ENCODE measurements at regions not wholly inside any gene's neighbourhood (a gene's known extent, or its start where the extent isn't known, plus 50 kb on each side); places are given as distances from the start of the nearest gene placed in this dataset.

DNA sequence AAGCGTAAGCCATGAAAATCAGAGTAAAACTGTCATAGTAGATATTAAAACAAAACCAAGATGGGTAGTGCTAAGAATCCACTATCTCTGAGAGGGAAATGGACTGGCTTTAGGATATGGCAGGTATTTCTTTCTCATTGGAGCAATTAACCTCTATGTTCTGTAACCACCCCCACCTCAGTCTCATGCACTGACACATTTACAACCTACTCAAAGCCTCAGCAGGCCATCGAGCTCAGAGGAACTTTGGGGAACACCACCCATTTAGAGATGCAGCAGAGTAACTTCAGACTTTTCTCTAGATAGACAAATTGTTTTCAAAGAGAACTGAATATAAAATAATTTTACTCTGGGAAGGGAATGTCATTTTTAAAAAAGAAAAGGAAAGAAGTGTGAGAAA is 615.8 kb upstream of the ZFHX3 start:
- DNase-seq: no peak

DNA sequence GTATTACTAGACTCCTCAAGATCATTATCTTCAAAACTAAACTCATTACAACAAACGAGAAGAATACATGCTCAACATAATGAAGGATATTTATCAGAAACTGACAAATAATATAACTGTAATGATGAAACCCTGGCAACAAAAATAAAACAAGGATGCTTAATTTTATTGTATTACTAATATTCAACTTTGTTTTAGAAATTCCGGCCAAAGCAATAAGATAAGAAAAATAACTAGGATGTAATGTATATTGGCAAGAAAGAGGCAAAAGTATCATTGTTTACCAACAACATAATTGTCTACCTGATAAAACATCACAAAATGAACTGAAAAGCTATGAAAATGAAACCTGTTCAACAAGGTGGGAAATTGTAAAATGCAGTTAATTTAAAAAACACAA is 588.3 kb upstream of the ZFHX3 start:
- DNase-seq: no peak

DNA sequence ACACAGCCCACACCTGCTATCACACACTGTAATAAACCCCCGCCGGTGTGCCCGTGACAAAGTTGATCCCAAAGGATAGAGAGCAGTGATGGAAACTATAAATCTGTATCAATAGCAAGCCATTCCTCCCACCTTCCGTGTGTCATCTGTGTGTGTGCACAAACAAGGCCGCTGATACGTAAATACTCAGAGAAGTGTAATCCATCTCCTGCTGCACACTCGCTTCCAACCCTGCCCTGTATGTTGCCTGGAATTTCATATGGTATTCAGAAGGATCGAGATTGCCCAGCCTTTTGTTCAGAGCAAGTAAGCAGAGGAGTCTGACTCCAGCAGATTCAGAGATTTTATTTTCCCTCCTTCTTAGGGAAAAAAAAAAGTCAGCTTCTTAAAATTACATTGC is 581.1 kb upstream of the ZFHX3 start:
- DNase-seq: no peak

DNA sequence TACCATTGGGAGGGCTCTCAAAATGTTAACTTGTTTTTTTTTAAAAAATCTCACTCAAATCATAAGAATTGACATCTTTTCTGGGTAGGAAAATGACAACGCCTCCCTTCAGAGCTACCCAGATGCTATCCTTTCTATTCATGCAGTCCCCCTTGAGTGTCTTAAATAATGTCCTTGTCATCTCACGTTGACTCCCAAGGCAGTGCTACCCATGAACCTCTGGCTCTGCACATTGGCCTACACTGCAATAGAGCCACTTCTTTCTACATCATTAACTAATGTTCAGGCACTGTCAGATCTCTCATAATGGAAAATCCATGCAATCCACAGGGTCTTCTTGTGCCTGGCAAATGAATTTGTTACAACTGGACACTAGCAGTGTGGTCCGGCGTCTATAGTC is 569.8 kb upstream of the ZFHX3 start:
- no peak for DNase-seq

DNA sequence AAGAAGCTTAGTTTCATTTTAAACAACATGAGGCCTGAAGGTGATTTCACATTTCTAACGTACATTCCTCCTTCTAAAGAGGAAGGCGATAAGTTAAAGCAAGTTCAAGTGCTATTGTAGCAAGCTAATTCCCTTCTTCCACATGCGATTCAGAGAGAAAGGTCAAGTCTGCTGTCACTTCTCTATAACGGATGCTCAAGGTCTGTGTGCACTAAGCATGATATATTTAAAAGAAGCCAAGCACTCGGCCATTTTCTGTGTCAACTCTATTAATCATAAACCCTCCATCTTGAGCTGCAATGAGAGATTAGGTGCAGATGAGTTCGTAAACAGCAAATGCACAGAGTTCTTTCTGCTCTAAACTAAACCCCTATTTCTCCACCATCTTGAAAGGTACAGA is 568.8 kb upstream of the ZFHX3 start:
- no peak for DNase-seq

DNA sequence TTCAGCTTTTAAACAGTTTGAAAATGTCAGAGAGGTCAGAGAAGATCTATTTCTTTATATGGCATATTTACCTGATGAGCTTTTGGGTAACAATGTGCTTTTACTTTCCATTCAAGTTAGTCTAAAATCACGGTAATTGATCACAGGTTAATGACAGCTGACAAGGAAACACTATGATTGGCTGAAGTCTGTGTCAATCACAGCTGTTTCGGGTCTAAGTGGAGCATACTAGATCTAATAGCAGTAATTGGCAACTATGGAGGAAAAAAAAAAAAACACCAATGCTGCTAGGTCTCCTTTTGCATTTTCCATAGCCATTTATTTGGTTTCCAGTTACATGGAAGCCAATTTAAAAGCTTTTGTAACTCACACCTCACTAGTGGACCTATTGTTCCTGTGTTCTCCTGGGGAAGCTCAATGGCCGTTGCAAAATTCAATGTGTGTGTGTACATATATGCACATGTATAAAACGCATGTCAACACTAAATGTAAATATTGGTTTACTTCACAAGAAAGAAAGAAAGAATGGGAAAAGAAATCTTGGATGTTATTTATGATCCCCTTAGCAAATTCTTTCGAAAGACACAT is 568.3 kb upstream of the ZFHX3 start:
- DNase-seq: no peak

DNA sequence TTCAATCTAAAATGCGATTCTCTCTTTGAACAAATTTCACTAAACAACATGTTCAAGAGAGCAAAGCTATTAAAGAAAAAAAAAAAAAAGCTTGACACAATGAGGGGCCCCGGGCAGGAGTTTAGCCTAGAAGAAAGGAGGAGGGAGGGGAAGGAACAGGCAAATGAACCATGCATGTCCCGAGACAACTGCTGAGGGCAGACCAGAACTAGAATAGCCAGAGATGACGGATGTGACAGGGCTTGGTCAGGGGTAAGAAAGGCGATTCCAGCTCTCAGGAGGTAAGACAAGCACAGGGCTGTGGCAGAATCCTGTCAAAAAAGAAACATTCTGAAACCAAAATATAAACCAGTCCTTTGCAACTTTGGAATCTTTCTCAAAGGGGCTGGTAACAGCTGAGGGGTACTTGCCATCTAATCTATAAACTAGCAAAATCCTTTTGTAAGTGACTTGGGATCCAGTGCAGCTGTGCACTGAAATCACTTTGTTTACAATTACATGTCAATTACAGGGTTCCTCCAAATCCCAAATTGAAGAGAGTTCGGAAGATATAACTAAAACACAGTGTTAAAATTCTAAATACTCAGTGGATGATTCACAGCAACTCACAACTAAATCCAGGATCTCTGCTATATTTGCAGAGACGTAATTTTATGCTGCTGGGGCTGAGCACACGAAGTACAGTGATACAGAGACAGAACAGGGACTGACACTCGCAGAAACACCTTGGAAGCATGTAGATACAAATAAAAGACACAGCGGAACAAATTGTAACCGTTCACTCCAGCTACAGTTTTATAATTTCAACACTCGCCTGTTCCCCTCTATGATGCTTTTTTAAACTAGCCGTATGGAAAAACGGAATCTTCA is 567.4 kb upstream of the ZFHX3 start:
- no peak for DNase-seq

DNA sequence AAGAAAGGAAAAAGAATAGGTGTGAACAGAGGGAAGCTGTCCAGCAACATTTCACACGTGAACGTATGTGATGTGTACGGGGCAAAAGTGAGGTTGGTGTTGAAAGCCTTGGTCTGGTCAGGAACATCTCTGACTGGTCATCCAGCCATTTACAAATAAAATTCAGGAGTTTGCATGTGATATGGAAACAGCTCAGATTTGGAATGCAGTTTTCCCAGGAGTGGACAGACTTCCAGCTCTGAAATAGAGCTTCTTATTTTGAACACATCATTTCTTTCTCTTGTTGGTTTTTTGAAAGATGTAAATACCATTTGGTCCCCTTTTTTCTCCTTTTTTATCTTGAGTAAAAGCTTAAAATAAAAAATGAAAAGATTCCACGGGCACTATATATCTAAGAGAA is 566.2 kb upstream of the ZFHX3 start:
- DNase-seq: no peak

DNA sequence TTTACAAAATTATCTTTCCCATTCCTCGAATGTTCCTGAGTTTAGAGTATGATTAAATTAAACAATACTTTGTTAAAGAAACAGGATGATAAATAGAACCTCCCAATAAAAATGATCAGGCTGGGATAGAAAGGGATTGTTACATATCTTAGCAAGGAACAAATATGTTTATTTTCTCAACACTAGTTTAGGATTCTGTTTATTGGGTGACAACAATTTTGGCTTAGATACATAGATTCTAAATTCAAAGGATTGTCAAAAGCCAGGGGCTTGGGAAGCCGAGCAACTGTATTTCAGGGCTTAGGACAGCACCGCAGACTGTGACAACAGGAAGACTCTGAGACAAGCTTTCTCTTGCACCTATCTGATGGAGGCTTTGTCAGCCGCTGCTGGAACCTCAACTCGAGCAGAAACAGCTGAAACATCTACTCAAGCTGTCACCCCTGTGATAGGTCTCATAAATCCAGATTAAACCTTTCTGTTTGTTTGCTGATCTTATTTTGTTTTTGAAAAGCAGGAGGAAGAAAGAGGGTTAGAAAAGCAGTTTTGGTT is 562.8 kb upstream of the ZFHX3 start:
- DNase-seq: no peak

DNA sequence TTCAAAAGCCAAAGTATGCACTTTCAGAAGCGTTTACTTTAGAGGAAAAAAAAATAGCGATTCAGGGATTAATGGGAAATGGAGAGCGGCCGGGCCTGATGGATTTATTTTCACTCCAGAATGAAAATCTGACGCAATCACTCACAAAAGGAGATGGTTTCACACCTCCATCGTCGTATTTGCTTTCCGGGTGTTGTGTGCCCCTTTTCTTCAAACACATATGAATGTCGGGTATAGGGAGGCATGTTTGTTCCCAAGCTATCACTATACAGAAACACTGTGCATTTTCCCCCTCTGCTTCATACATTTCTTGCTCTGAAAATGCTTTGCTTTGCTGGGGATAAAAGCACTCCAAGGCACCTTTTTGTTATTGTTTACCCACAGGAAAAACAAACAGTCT is 562.2 kb upstream of the ZFHX3 start:
- DNase-seq: no peak

DNA sequence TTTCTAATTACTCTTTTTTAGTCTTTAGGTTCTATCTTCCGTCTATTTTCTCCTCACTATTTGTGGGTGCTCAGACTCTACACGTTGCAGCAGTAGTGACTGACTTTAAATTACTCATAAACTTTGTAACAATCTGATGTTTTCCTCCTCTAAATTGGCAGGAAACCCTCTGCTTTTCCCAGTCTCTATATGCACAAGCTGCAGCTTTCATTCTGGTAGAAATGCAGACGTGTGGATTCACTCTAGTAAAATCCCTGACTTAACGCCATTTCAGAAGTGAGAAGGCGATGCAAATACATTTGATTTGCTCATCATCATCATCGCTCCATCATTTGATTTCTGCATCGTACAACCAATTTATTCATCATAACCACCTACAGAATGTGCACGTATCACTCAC is 561.0 kb upstream of the ZFHX3 start:
- no peak for DNase-seq

DNA sequence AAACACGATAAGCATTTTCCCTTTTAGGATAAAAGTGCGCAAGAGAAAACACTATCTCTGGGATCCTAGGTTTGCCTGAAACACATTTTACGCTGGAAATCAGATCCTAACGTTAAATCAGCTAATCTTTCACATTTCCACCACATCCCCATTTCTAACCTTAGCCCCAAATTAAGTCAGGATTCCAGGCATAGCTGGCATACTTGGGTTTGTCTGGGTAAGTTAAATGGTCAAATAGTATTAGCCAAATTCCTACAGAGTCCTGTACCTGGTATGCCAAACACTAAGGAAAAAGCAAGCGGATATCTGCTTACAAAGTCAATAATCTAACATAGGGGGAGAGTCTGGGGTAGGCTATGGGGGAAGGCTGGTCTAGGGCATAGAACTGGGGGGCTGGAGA is 557.4 kb upstream of the ZFHX3 start:
- DNase-seq: no peak

DNA sequence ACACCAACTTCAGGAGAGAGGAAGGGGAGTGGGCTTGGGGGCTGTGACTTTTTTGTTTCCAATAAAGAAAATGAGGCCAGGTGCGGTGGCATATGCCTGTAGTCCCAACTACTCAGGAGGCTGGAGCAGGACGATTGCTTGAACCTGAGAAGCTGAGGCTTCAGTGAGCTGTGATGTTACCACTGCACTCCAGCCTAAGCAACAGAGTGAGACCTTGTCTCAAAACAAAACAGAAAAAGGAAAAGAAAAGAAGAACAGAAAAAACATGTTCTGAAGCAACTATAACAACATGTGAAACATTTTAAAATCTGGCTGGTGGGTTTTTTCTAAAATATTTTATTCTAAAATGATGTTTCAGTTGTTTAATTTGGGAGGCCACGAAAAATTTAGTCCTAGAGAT is 554.0 kb upstream of the ZFHX3 start:
- DNase-seq: no peak

DNA sequence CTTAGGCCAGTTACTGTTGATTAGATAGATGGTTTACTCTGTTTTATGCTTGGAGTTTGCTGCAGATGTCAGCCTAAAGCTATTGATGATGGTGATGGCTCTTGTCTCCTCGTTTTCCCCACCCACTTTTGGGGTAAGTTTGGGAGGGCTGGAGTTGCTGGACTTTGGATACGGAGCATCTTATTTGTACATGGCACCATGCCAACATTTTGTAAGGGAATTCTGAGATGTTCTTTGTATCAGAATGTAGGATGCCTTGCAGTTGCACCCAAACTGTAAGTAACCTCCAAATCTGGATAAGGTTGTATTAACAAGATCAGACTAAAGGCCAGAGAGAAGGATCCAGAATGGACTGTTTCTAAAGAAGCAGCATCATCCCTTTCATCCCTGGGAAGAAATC is 551.9 kb upstream of the ZFHX3 start:
- DNase-seq: no peak

DNA sequence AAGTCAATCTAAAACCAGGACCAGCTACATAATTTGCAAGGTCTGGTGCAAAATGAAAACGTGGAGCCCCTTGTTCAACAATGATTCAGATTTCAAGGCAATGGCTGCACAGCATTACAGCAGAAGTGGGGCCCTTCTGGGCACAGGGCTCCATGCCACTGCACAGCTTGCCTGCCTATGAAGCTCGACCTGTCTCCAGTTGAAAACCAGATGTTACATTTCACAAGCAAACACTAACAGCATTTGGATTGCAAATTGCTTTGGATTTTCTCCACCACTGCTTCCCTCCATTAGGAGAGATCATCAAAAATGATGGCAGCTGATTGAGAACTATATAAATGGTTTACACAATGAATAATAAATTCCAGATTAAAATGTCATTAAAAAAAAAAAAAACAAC is 551.4 kb upstream of the ZFHX3 start:
- no peak for DNase-seq

DNA sequence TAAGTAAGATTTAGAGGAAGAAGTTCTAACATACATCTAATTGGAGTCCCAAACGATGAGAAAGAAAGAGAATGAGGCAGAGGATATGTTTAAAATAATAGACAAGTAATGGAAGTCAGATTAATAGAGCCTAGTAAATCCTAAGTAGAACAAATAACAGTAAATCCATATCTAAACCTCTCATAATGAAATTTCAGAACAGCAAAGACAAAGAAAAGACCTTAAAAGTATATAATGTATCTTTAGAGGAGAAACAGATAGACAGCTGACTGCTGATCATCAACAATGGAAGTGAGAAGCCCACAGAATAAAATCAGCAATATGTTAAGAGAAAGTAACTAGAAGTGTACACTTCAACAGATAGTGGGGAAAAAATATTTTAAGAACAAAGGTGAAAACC is 536.2 kb upstream of the ZFHX3 start:
- no peak for DNase-seq

DNA sequence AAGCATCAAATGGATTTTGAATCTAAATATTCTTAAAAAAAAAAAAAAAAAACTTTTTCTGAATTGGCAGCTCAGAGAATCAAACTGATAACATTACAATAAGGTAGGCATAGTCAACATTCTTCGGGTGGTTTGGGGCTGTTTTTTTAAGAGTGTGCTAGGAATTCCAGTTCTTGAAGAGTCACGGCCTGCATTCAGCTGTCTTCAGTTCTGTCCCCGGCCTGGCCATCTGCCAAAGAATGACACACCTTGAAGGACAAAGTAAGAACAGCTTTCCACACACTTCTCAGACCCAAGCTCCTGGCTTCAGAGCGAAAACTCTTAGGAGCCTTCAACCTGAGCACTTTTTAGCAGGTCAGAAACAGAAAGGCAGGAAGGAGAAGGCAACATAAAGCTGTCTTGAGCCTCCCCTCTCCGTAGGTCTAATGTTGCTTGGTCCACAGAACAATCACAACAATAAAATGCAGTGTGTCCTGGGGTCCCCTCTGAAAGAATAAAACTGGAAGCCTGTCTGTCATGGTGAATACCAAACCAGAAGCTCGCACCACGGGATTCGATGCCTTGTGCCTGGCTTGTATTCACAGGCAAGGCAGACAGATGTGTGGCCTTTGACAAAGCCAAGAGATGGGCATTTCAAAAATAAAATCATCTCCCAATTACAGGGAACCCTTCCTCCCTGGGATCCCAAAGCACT is 524.4 kb upstream of the ZFHX3 start:
- peak; percentile 1 for DNase-seq

DNA sequence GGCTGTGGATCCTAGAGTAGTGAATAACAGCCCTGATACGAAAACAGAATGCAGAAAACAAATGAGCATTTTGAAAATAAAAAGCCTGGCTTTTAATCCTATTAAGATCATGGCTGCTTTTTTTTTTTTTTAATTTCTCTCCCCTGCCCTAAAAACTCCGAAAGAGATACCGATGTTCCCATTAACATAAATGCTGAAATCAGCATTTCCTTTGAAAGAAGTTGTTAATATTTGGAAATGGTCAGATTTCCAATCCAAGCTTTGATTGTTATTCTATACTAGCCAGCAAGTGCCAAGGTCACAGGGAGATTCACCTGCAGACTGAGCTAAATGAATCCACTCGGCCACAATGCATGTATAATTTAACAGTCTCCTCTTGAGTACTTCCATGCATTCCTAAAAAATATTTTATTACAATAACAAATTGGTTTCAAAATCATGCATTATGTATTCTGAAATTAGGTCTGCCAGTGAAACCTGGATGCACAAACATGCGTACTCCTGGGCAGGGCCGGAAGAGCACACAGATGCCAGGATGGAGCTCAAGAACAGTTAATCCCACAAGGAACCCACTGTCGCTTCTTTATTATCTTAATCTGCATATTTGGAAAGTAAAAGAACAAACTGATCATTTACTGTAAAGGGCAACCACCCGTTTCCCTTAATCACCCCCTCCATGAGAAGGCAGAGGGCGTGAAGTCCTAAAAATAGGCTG is 521.5 kb upstream of the ZFHX3 start:
- no peak for DNase-seq

DNA sequence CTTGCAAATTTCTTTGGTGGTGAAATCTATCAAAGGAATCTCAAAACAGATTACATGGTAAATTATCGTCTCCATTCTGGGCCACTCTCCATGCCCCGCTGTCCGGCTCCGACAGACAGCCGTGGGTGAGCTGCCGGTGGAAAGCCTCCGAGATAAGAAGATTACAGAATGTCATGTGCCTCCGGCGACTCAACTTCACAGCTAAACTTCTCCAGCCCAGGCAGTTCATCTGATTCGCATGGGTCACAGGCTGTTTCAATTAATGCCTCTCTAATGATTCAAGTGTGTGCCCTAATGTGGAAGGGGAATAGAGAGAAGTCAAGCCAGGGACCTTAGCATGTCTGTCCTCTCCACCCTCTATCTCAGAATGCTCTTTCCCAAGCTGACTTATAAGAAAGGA is 520.8 kb upstream of the ZFHX3 start:
- DNase-seq: no peak

DNA sequence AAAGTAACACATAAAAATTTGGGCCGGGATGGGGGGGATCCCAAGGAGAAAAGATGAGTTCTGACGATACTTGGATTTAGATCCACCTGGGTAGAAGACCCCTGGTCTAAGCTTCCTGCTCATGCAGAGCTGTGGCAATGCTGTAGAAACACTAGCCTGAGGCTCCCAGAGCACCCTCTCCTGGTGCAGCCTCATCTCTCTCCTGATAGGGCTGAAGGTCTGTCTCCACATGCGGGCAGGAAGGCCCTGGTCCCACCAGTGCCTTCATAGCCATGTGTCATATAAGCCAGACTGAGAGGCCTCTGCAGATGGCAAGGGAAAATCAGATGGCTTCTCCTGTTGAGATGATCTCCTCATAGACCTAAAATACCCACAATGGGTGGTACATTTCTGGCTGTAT is 518.0 kb upstream of the ZFHX3 start:
- DNase-seq: no peak

DNA sequence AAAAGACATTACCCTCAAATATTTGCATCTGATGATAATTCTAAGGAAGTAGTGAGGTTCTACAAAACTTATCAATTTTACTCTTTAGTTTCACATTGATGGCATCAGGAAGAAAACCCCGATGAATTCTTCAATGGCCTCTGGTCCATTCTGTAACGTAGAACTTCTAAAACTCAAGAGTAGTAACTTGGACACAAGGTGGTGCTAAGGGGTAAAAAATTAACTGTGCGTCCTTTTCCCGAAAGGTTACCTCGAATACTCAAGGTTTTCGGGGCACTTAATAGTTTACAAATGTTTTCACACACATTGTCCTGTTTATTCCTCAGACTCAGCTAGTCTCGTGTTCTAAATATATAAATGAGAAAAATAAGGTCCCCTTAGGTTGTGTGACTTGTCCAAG is 517.3 kb upstream of the ZFHX3 start:
- no peak for DNase-seq

DNA sequence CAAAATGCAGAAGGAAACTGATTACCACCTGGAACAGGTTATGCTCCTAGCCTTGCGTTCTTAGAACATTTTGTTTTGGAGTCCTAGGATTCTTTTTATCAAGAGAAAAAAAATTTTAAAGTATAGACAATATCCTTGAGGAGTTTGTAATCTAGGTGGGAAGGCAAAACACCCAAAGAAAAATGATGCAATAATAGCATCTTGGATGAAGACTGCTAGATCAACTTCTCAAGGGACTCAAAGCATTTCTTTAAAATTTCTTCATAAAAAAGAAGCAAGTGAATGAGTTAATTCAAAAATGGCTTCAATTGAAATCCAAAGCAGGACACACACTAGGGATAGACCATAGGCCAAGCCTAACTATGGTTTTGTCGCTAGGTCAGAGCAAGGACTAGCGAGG is 515.8 kb upstream of the ZFHX3 start:
- no peak for DNase-seq

DNA sequence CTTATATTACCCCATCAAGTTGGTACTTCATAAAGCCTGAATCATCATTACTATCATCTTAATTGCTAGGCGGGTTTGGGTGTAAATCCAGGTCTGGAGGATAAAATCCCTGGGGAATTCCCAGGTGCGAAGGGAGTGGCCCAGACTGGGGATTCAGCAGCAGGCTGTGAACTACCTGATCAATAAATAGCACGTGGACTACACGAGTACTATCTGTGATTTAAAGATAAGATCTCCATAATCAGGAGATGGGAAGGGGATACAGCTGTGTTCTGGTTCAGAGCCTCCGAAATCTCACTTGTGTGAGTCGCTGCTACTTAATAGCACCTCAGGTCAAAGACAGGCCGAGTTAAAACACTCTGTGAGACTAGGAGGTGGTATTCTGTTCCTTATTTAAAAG is 512.6 kb upstream of the ZFHX3 start:
- no peak for DNase-seq

Measured in stimulated activated CD4-positive, alpha-beta T cell treated with anti-CD3 and anti-CD28 coated beads, Interleukin-15, amount 100 ng/mL, for 24 hours (primary cell).